Left lobe of liver (tissue), 2 donors: ENCODE measurements at regions not wholly inside any gene's neighbourhood (a gene's known extent, or its start where the extent isn't known, plus 50 kb on each side); places are given as distances from the start of the nearest gene placed in this dataset.
A peak's percentile ranks its signal among the peaks of the same experiment; 100 is the strongest.

Experiments used
- ATAC-seq: fragments of 200-7000 bp; cut with Tn5 transposase; one replicate; pipeline ENCODE4 v1.9.1; 2020; ENCODE audit warnings: mild to moderate bottlenecking, moderate library complexity
- DNase-seq: peaks from one replicate; pipeline ENCODE4 v3.0.0-alpha.2; 2020; ENCODE audit warnings: low spot score
- donor health status: DM: no; HTN: no; CAD: no; lungs with moderate emphysema.
- donor health status: DM: no; HTN: yes; CAD: no.

DNA sequence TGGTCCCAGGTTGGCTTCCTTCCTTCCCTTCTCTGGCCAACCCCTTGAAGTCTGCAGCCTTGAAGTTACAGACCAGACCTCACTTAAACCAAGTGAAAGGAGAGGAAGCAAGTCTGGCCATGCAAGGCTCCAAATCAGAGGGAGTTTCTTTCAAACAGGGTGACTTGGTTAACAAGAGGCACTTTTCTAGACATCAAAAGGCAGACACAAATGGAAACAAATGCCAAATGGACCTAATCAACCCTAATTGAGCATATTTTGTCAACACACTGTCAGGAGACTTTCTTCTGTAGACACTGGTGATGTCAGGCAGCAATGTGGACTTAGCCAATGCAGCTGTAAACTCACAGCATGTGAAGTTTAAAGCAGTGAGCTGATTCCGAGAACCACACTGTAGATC, 282.7 kb upstream of the FZD8 start:
- ATAC-seq (no peak), DNase-seq (no peak)

- no peak for ATAC-seq
- DNase-seq, result no peak
Measured at GRCh38 chr10:35922876-35923600, 280.9 kb upstream of the FZD8 start.

DNA sequence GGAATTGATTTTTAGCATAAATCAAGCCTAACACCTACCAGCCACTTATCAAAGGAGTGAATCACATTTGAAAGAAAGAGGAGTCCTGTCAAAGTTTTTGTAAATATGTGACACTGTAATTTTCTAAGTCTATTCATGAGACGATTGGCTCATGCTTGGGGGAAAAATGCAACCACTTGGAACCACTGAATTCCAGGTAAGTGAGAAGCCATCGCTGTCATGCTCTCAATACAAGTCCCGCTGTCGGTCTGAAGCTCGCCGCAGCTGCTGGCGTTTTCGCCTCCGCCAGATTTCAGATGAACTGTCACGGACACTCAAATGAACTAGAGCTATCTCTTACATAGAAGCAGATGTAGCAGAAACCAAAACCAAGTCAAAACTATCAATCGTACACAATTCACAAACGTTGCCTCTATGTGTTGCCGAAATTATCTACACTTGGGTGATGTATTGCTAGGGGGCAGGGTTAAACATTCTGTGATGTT, 279.8 kb upstream of the FZD8 start:
- ATAC-seq (no peak), DNase-seq (no peak)

DNA sequence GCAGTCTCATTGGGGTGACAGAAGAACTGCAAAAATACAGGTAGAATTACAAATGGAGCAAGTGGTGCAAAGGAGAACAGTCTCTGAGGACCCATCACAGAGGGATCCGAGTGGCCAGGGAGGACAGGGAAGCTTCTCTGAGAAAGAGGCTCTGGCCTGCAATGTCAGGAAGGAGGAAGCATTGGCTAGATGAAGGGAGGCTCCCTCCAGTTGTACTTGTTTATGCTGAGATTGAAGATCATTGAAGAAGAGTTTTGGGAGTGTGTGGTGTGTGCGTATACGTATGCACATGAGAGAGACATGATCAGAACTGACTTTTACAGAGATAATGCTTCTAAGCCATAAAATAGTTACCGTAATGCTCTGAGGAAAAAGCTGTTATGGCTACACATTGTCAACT, 274.7 kb upstream of the FZD8 start:
- DNase-seq, result no peak
- ATAC-seq, result peak; percentile 26

GRCh38 chr10:35913628-35914027, 271.5 kb upstream of the FZD8 start:
- no peak for DNase-seq
- no peak for ATAC-seq

GRCh38 chr10:35912615-35913569, 270.8 kb upstream of the FZD8 start:
- DNase-seq, result no peak
- no peak for ATAC-seq

- no peak for DNase-seq
- no peak for ATAC-seq
Measured at GRCh38 chr10:35911954-35912353, 269.9 kb upstream of the FZD8 start.

DNA sequence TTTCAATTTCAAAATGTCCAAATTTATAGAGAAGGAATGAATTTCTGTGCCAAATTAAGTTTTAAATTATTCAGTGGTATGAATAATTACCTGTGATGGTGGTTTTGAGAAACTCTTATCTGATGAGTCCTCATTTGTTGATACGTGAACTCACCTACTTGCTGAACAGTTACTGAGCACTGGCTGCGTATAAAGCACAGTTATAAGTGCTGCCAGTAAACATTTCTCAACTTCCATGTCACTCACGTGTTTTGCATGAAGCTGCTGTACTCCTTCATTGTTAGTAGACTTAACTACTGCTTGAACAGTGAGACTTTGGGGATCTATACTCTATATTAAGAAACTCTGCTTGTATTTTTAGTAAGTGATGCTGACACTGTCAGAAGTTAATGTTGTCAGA, 269.1 kb upstream of the FZD8 start:
- ATAC-seq (no peak), DNase-seq (no peak)

GRCh38 chr10:35910234-35910633, 268.1 kb upstream of the FZD8 start:
- DNase-seq (no peak), ATAC-seq (no peak)

GRCh38 chr10:35909121-35909720, 267.1 kb upstream of the FZD8 start:
- DNase-seq, result no peak
- ATAC-seq, result no peak

DNA sequence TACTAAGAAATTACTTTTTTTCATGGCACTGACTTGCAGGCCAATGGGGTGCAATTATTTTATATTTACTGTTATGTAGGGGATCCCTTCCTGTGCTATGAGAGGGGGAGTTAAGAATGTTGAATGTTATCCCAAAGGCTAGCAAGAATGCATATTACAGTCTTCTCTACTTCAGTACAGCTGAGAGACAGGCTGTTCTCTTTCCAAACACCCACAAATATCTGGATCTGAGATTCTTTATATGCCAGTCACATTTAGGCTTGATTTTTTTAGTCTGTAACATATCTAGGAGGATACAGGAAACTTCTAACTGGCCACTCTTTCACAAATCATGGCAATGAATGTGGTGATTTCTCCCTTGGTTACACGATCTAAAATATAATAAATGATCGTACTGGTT, 266.4 kb upstream of the FZD8 start:
- DNase-seq (no peak), ATAC-seq (no peak)

DNA sequence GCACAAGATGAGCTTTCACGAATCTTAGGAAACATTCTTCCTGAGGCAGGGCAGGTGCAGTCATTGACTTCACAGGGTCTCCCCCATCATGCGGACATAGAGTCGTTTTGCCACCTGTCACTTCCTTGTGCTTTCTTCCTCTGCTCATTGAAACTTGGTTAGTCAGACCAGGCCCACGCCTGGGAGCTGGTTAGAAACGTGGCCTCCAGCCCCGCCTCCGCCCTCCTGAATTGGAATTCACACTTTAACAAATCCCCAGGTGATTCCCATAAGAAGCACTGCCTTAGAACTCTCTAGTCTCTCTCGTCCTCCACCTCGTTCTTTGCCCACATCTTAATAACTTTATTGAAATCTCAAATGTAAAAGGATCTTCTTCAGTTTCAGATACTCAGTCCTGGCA, 265.5 kb upstream of the FZD8 start:
- DNase-seq, result no peak
- ATAC-seq, result no peak

- ATAC-seq (no peak), DNase-seq (no peak)
Measured at GRCh38 chr10:35906155-35906554, 264.1 kb upstream of the FZD8 start.

GRCh38 chr10:35903021-35903420, 260.9 kb upstream of the FZD8 start:
- DNase-seq (no peak), ATAC-seq (no peak)

DNA sequence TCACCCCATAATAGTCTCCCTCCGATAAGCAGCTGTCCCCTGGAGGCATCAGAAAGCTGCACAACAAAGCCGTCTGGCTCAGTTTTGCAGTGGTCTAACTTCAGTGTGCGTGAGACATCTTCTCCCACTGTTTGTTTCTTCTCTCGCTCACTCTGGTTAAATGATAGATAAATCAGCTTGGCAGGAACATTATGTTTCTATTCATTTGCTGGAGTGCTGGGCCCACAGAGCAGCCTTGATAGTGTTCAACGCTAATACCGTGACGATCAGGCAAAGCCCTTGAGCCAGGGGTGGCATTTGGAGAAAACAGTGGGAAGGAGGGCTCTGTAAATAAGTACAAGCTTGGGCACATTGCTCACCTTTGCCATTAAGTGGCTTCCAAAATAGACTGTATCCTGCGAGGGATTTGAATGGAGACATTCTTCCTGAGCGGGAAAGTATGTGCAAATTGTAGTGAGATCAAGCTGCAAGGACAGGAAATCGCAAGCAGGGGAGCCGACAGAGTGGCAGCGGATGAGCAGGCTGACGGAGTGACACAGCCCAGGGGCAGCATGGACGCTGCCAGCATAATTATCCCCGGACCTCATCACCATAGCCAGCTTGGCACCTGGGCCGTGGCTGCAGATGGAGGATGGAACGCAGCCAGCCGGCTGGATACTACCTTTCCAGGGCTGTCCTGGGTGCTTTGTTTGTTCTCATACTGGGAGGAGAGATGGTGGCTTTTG, 256.8 kb upstream of the FZD8 start:
- no peak for DNase-seq
- ATAC-seq, result no peak

- DNase-seq, result no peak
- no peak for ATAC-seq
Measured at GRCh38 chr10:35896001-35896400, 253.9 kb upstream of the FZD8 start.

- DNase-seq (no peak), ATAC-seq (no peak)
Measured at GRCh38 chr10:35895331-35895730, 253.2 kb upstream of the FZD8 start.

DNA sequence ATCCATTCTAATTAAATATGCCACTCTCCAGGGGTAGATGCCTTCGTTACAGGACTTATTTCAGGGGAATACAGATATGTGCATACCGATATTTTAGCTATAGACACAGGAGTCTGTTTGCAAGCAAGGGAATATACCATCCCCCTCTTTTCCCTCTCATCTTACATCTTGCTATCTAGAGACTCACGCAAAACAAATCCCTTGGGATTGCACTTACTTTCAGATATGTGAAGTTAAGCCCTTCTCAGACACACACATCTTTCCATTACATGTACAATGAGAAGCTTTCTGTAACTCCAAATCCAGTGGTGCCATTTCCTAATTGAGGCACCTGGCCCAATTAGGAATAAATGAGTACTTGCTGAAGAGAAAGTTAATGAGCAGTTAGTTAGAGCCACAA, 250.4 kb upstream of the FZD8 start:
- ATAC-seq, result no peak
- no peak for DNase-seq

DNA sequence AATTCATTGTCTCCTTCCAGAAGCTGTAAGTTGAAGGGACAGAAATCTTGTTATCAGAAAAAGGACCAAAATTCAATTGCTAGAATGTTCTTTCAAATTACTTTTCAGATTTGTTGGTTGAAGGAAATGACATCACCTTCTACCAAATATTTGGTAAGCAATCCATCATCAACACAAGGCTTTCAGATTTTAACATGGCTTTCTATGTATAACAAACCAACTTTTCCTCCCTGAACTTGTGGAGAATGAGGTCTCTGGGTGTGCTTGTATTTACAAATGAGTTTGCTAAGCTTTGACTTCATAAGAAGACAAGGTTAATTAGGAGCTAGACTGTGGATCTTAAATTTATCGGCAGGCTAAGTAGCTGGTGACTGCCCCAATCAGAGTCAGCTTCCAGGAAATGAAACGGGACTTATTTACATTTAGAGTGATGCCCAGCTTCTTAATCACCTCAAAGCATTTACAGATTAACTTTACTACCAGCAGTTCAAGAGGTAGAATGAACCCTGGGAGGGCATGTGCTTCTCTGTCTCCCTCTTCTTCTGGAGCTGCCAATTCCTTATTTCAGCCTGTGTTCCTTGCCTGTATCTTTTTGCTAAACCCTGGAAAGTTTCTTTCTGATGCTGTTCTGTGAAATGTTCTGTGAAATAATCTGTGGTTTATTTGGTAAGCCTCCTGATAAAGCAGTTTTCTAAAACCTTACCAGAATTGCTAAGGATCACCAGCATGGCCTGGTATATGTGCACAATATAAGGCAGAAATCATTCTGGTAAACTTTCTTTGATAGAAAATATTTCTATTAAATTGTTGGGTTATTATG, 248.8 kb upstream of the FZD8 start:
- DNase-seq (no peak), ATAC-seq (no peak)
